A549 (cell line): ENCODE measurements at regions not wholly inside any gene's neighbourhood (a gene's known extent, or its start where the extent isn't known, plus 50 kb on each side); places are given as distances from the start of the nearest gene placed in this dataset.

Experiments used
- CEBPB ChIP-seq, 2 experiments: fragments of >200 bp in 1 of 2; sonication (Bioruptor Twin) in 1 of 2; formaldehyde crosslinking in 1 of 2; IDR thresholded peaks; 2 replicates each; pipeline ENCODE4 v1.6.1; 2012 to 2016
- EP300 ChIP-seq, 2 experiments: fragments of >200 bp; sonication (Bioruptor Twin); formaldehyde crosslinking; IDR thresholded peaks; 2 replicates in 1 of 2; 3 replicates in 1 of 2; pipeline ENCODE4 v1.6.1; 2016 to 2017
- HMGXB4 ChIP-seq: fragments of 250-450 bp; sonication (Bioruptor Pico); IDR thresholded peaks from 2 replicates; pipeline ENCODE4 v1.5.0; 2021; ENCODE audit warnings: mild to moderate bottlenecking, moderate library complexity, borderline replicate concordance
- KDM1A ChIP-seq: fragments of 200-600 bp; sonication (generic); IDR thresholded peaks from 2 replicates; pipeline ENCODE4 v1.6.1; 2016; ENCODE audit warnings: low read depth, mild to moderate bottlenecking
- MAFK ChIP-seq: fragments of 450-650 bp; IDR thresholded peaks from 2 replicates; pipeline ENCODE4 v1.6.1; 2014; ENCODE audit not compliant: partially characterized antibody
- MAZ ChIP-seq: fragments of 150-350 bp; IDR thresholded peaks from 2 replicates; pipeline ENCODE4 v1.6.1; 2014; ENCODE audit warnings: antibody characterized with exemption, low read depth, low read length, borderline replicate concordance
- POLR2A ChIP-seq: IDR thresholded peaks from 2 replicates; pipeline ENCODE4 v1.6.1; 2012; ENCODE audit warnings: mild to moderate bottlenecking, low read length
- RAD21 ChIP-seq, 2 experiments: fragments of >200 bp in 1 of 2; sonication (Bioruptor Twin) in 1 of 2; formaldehyde crosslinking in 1 of 2; IDR thresholded peaks in 1 of 2; conservative IDR thresholded peaks in 1 of 2; 2 replicates in 1 of 2; 3 replicates in 1 of 2; pipeline ENCODE4 v1.6.1; 2012 to 2018; ENCODE audit warnings: inconsistent platforms in 1 of 2
- RCOR1 ChIP-seq: fragments of 150-350 bp; IDR thresholded peaks from 2 replicates; pipeline ENCODE4 v1.6.1; 2014; ENCODE audit warnings: antibody characterized with exemption, low read length, low read depth
- REST ChIP-seq: fragments of 200-600 bp; sonication (generic); IDR thresholded peaks from 2 replicates; pipeline ENCODE4 v1.6.1; 2016; ENCODE audit warnings: antibody characterized with exemption, mild to moderate bottlenecking, moderate library complexity
- USF2 ChIP-seq: fragments of 450-650 bp; IDR thresholded peaks from 2 replicates; pipeline ENCODE4 v1.6.1; 2014; ENCODE audit warnings: antibody characterized with exemption
- TF ChIP-seq, protein P1 (sequence below): fragments of >200 bp; sonication (Bioruptor Twin); formaldehyde crosslinking; IDR thresholded peaks from 3 replicates; pipeline ENCODE4 v1.5.1; 2016

GRCh38 chr2:88815697-88816096, 124.2 kb downstream of the RPIA start:
- no peak for TF ChIP-seq MAZ
- TF ChIP-seq MAFK, result no peak
- TF ChIP-seq RCOR1, result no peak
- no peak for TF ChIP-seq EP300 (IDR thresholded peaks at IDR 0.05)
- TF ChIP-seq, protein P1, sequence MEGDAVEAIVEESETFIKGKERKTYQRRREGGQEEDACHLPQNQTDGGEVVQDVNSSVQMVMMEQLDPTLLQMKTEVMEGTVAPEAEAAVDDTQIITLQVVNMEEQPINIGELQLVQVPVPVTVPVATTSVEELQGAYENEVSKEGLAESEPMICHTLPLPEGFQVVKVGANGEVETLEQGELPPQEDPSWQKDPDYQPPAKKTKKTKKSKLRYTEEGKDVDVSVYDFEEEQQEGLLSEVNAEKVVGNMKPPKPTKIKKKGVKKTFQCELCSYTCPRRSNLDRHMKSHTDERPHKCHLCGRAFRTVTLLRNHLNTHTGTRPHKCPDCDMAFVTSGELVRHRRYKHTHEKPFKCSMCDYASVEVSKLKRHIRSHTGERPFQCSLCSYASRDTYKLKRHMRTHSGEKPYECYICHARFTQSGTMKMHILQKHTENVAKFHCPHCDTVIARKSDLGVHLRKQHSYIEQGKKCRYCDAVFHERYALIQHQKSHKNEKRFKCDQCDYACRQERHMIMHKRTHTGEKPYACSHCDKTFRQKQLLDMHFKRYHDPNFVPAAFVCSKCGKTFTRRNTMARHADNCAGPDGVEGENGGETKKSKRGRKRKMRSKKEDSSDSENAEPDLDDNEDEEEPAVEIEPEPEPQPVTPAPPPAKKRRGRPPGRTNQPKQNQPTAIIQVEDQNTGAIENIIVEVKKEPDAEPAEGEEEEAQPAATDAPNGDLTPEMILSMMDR, result no peak
- no peak for TF ChIP-seq USF2
- TF ChIP-seq POLR2A, result no peak
- TF ChIP-seq REST, result no peak
- no peak for TF ChIP-seq RAD21 (conservative IDR thresholded peaks at IDR 0.05 in 1 of 2, IDR thresholded peaks at IDR 0.05 in 1 of 2)
- no peak for TF ChIP-seq KDM1A
- TF ChIP-seq CEBPB (IDR thresholded peaks at IDR 0.05), result no peak
- TF ChIP-seq HMGXB4, result no peak
